ENCODE measurements at regions not wholly inside any gene's neighbourhood (a gene's known extent, or its start where the extent isn't known, plus 50 kb on each side); places are given as distances from the start of the nearest gene placed in this dataset.

- TF ChIP-seq CTCF (optimal IDR thresholded peaks at IDR 0.05 in 1 of 3, IDR thresholded peaks at IDR 0.05 in 1 of 3, conservative IDR thresholded peaks at IDR 0.05 in 1 of 3; ENCODE audit: extremely low read depth in 1 of 3, insufficient read depth in 2 of 3, low read length in 3 of 3): no peak
- no peak for TF ChIP-seq EZH2 (IDR thresholded peaks at IDR 0.05; ENCODE audit: low read length)
These were observed 462.6 kb downstream of the MIAT start for GRCh38 chr22:27120036-27120435.

All from keratinocyte (primary cell).